HFFc6 (cell line): ENCODE measurements at regions not wholly inside any gene's neighbourhood (a gene's known extent, or its start where the extent isn't known, plus 50 kb on each side); places are given as distances from the start of the nearest gene placed in this dataset.

Experiments
- DNase-seq: peaks from one replicate; pipeline ENCODE4 v3.0.0-alpha.2; 2018
- H3K27ac Mint-ChIP-seq: 2 replicates; pipeline ENCODE4 v1.8.0; 2020; ENCODE audit warnings: mild to moderate bottlenecking, mixed read lengths
- H3K27me3 Mint-ChIP-seq: 2 replicates; pipeline ENCODE4 v1.8.0; 2021; ENCODE audit warnings: mild to moderate bottlenecking, moderate library complexity, mixed read lengths; ENCODE audit not compliant: insufficient read depth
- H3K36me3 Mint-ChIP-seq: 2 replicates; pipeline ENCODE4 v1.8.0; 2021; ENCODE audit warnings: low read depth, mixed read lengths
- H3K4me1 Mint-ChIP-seq: 2 replicates; pipeline ENCODE4 v1.8.0; 2020; ENCODE audit warnings: low read depth, mixed read lengths
- H3K4me3 Mint-ChIP-seq: 2 replicates; pipeline ENCODE4 v1.8.0; 2020; ENCODE audit warnings: mild to moderate bottlenecking, moderate library complexity, mixed read lengths
- H3K9me3 Mint-ChIP-seq: 2 replicates; pipeline ENCODE4 v1.8.0; 2020; ENCODE audit warnings: mild to moderate bottlenecking, mixed read lengths
- TF ChIP-seq, protein P1 (sequence below): fragments of 200-600 bp; sonication (generic); IDR thresholded peaks from 2 replicates; pipeline ENCODE4 v1.5.0; 2021; ENCODE audit warnings: antibody characterized with exemption, mild to moderate bottlenecking

DNA sequence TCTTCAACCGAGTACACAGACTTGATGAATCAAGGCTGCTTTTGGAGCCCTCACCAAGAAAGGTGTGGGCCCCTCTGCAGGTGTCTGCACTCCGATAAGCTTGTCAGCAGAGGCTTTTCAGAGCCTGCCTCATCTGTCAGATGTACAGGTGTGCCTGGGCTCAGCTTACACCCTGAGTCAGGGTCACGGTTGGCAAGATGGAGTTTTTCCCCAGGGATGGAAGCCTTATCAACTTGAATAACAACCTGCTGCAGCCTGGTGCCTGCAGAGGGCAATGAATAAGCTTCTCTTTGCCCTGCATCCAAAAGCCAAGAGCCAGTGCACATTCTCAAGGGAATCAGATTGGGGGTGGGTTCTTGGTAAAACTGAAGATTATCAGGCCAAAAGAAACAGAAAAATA is 427.1 kb downstream of the CD83 start:
- TF ChIP-seq, protein P1, sequence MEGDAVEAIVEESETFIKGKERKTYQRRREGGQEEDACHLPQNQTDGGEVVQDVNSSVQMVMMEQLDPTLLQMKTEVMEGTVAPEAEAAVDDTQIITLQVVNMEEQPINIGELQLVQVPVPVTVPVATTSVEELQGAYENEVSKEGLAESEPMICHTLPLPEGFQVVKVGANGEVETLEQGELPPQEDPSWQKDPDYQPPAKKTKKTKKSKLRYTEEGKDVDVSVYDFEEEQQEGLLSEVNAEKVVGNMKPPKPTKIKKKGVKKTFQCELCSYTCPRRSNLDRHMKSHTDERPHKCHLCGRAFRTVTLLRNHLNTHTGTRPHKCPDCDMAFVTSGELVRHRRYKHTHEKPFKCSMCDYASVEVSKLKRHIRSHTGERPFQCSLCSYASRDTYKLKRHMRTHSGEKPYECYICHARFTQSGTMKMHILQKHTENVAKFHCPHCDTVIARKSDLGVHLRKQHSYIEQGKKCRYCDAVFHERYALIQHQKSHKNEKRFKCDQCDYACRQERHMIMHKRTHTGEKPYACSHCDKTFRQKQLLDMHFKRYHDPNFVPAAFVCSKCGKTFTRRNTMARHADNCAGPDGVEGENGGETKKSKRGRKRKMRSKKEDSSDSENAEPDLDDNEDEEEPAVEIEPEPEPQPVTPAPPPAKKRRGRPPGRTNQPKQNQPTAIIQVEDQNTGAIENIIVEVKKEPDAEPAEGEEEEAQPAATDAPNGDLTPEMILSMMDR, result no peak
- no peak for DNase-seq

DNA sequence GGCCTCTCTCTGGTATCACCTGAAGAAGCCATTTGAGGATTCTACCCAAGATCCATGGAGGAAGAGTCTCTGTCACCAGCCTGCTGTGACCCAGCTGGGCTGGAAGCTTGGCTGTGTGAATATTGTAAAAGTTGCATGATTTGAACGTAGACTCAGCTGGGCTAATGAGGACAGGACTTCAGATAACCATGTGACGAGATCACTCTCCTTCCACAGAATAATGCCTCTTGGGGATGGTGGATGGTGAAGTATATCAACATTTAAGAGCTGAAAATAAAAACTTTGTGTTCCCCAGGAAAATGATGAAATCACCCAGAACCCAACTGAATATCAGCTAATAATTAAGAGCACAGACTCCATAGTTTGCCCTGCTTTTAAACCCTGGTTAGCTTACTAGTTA is 427.9 kb downstream of the CD83 start:
- peaks cover 9% of the 10 kb centered on the region for H3K27me3 Mint-ChIP-seq
- H3K9me3 Mint-ChIP-seq, result no peaks in the 10 kb centered on the region
- TF ChIP-seq, protein P1, result no peak
- no peak for DNase-seq
- peaks cover 18% of the 10 kb centered on the region for H3K4me1 Mint-ChIP-seq
- H3K4me3 Mint-ChIP-seq, result no peak overlapping the region
- no peak overlapping the region for H3K27ac Mint-ChIP-seq
- H3K36me3 Mint-ChIP-seq, result no peaks in the 10 kb centered on the region

More for the DNA sequence above, 427.1 kb downstream of the CD83 start:
- Mint-ChIP-seq H3K27me3 (peaks cover 8% of the 10 kb centered on the region), H3K27ac (no peak overlapping the region), H3K4me3 (no peak overlapping the region), H3K9me3 (no peaks in the 10 kb centered on the region), H3K4me1 (peaks cover 18% of the 10 kb centered on the region), H3K36me3 (no peaks in the 10 kb centered on the region)

DNA sequence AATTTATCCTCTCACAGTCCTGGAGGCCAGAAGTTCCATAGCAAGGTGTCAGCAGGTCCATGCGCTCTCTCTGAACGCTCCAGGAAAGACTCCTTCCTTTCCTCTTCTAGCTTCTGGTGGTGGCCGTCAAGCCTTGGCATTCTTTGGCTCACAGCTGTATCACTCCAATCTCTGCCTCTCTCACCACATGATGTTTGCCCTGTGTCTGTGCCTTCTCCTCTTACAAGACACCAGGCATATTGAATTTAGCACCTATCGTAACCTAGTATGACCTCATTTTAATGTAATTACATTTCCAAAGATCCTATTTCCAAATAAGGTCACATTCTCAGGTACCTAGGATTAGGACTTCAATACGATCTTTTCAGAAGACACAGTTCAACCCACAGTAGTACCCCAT is 428.5 kb downstream of the CD83 start:
- peaks cover 9% of the 10 kb centered on the region for H3K27me3 Mint-ChIP-seq
- no peak overlapping the region for H3K27ac Mint-ChIP-seq
- no peak overlapping the region for H3K4me3 Mint-ChIP-seq
- TF ChIP-seq, protein P1, result no peak
- no peaks in the 10 kb centered on the region for H3K36me3 Mint-ChIP-seq
- H3K9me3 Mint-ChIP-seq, result no peaks in the 10 kb centered on the region
- no peak for DNase-seq
- H3K4me1 Mint-ChIP-seq, result peaks cover 16% of the 10 kb centered on the region

DNA sequence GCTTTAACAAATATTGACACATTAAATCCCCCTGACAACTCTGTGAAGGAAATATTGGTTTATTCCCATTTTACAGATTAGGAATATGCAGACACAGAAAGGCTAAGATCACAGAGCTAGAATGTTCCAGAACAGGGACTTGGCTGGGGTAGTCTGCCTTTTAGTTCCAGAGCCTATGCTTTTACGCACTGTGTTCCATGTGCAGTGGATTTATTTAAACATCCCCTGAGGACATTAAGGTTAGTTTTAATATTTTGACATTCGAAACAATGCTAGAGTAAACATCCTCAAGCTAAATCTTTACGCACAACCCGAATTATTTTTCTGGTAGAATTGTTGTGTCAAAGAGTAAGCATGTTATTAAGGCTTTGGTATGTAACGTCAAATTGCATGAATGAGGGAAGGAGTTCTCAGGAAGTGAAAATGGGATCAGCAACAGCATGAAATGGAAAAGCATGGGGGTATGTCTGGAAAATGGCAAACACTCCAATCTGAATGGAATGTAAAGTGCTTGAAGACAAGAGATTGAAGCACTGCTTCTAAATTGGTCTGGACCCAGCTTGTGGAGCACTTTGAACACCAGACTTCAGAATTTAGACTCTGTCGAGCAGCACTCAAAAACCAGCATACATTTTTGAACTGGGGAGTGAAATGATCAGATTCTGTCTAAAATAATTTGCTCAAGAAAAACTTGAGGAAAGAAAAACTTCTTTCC is 429.9 kb downstream of the CD83 start:
- Mint-ChIP-seq H3K4me3 (no peak overlapping the region), H3K27ac (no peak overlapping the region), H3K36me3 (no peaks in the 10 kb centered on the region), H3K4me1 (peaks cover 8% of the 10 kb centered on the region), H3K9me3 (no peaks in the 10 kb centered on the region), H3K27me3 (peaks cover 11% of the 10 kb centered on the region)
- TF ChIP-seq, protein P1, result no peak
- no peak for DNase-seq

GRCh38 chr6:14549304-14549770 is 431.8 kb downstream of the CD83 start:
- Mint-ChIP-seq H3K27me3 (peaks cover 11% of the 10 kb centered on the region), H3K36me3 (no peaks in the 10 kb centered on the region), H3K9me3 (no peaks in the 10 kb centered on the region), H3K27ac (no peak overlapping the region), H3K4me1 (no peaks in the 10 kb centered on the region), H3K4me3 (no peak overlapping the region)
- TF ChIP-seq, protein P1, result no peak
- no peak for DNase-seq
